ENCODE measurements at regions not wholly inside any gene's neighbourhood (a gene's known extent, or its start where the extent isn't known, plus 50 kb on each side); places are given as distances from the start of the nearest gene placed in this dataset.

- no peak overlapping the region for H3K27ac ChIP-seq
- no peak for TF ChIP-seq CTCF (conservative IDR thresholded peaks at IDR 0.05)
These were observed 332.1 kb downstream of the VGLL3 start for GRCh38 chr3:86658876-86659275.

- no peak overlapping the region for H3K27ac ChIP-seq
- TF ChIP-seq CTCF (conservative IDR thresholded peaks at IDR 0.05) = no peak
These were observed 336.0 kb downstream of the VGLL3 start for GRCh38 chr3:86654806-86655460.

GRCh38 chr3:86653661-86654205 is 337.2 kb downstream of the VGLL3 start:
- no peak overlapping the region for H3K27ac ChIP-seq
- no peak for TF ChIP-seq CTCF (conservative IDR thresholded peaks at IDR 0.05)

GRCh38 chr3:86648087-86648486 is 342.9 kb downstream of the VGLL3 start:
- H3K27ac ChIP-seq = no peak overlapping the region
- TF ChIP-seq CTCF (conservative IDR thresholded peaks at IDR 0.05) = no peak

- no peak for TF ChIP-seq CTCF (conservative IDR thresholded peaks at IDR 0.05)
- H3K27ac ChIP-seq = no peak overlapping the region
These were observed 345.2 kb downstream of the VGLL3 start for GRCh38 chr3:86645756-86646155.

- H3K27ac ChIP-seq = no peak overlapping the region
- no peak for TF ChIP-seq CTCF (conservative IDR thresholded peaks at IDR 0.05)
These were observed 356.6 kb downstream of the VGLL3 start for GRCh38 chr3:86634361-86634760.

GRCh38 chr3:86629511-86629910 is 361.4 kb downstream of the VGLL3 start:
- no peak overlapping the region for H3K27ac ChIP-seq
- TF ChIP-seq CTCF (conservative IDR thresholded peaks at IDR 0.05) = no peak
